ENCODE measurements at regions not wholly inside any gene's neighbourhood (a gene's known extent, or its start where the extent isn't known, plus 50 kb on each side); places are given as distances from the start of the nearest gene placed in this dataset.

DNA sequence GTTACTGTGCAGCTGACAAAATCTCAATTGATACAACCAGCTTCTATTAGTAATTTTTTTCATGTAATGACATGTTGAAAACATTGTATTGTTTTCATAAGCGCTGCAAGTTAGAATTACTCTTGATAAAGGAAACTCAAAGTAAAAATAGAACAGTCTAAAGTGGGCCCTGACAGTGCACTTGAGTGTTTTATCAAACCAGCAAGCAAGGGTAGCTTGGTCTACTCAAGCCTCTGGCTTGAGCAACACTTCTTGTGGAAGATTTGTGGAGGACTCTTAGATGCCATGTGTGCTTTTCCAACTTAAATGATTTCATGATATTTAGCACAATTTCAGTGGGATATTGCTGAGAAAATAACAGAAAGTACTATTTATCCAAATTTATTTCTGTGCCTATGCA, 575.7 kb upstream of the ZNF717 start:
- TF ChIP-seq CTCF (IDR thresholded peaks at IDR 0.05) (no peak), POLR2A (IDR thresholded peaks at IDR 0.05) (no peak)

Data from lower leg skin (tissue), 3 donors.